GM12892 (cell line): ENCODE measurements at regions not wholly inside any gene's neighbourhood (a gene's known extent, or its start where the extent isn't known, plus 50 kb on each side); places are given as distances from the start of the nearest gene placed in this dataset.

Source experiments
- DNase-seq: peaks from one replicate; pipeline ENCODE4 v3.0.0; 2011; ENCODE audit not compliant: insufficient read length
- FAIRE-seq: peaks from 2 replicates; lab custom pipeline; 2011; peaks lifted over from hg19 to GRCh38; lab: Jason Lieb, UNC
- POLR2A ChIP-seq: IDR thresholded peaks from 2 replicates; pipeline ENCODE4 v1.6.1; 2011; ENCODE audit warnings: low read depth, low read length, control low read depth
- POLR2AphosphoS5 ChIP-seq: IDR thresholded peaks from 2 replicates; pipeline ENCODE4 v1.6.1; 2011; ENCODE audit warnings: low read depth, low read length, control low read depth
- TAF1 ChIP-seq: IDR thresholded peaks from 2 replicates; pipeline ENCODE4 v1.6.1; 2011; ENCODE audit warnings: low read depth, mild to moderate bottlenecking, control low read depth, low read length, borderline replicate concordance

- TF ChIP-seq POLR2A (no peak), POLR2AphosphoS5 (no peak), TAF1 (no peak)
- FAIRE-seq (no peak), DNase-seq (no peak)
These were observed 187.4 kb downstream of the CYYR1 start for GRCh38 chr21:26385721-26386120.

- FAIRE-seq, result no peak
- TF ChIP-seq POLR2A (no peak), POLR2AphosphoS5 (no peak), TAF1 (no peak)
- DNase-seq, result no peak
These were observed 193.5 kb downstream of the CYYR1 start for GRCh38 chr21:26379561-26379960.

- FAIRE-seq (no peak), DNase-seq (no peak)
- TF ChIP-seq TAF1 (no peak), POLR2AphosphoS5 (no peak), POLR2A (no peak)
These were observed 195.9 kb downstream of the CYYR1 start for GRCh38 chr21:26377111-26377694.

- FAIRE-seq, result no peak
- DNase-seq, result no peak
- no peak for TF ChIP-seq TAF1
- no peak for TF ChIP-seq POLR2A
- TF ChIP-seq POLR2AphosphoS5, result no peak
These were observed 198.3 kb downstream of the CYYR1 start for GRCh38 chr21:26374817-26375216.

- DNase-seq (no peak), FAIRE-seq (no peak)
- TF ChIP-seq POLR2AphosphoS5 (no peak), TAF1 (no peak), POLR2A (no peak)
These were observed 198.2 kb upstream of the APP start for GRCh38 chr21:26368591-26369320.

- TF ChIP-seq POLR2AphosphoS5 (no peak), POLR2A (no peak), TAF1 (no peak)
- DNase-seq, result no peak
- FAIRE-seq, result no peak
These were observed 196.2 kb upstream of the APP start for GRCh38 chr21:26366781-26367180.

DNA sequence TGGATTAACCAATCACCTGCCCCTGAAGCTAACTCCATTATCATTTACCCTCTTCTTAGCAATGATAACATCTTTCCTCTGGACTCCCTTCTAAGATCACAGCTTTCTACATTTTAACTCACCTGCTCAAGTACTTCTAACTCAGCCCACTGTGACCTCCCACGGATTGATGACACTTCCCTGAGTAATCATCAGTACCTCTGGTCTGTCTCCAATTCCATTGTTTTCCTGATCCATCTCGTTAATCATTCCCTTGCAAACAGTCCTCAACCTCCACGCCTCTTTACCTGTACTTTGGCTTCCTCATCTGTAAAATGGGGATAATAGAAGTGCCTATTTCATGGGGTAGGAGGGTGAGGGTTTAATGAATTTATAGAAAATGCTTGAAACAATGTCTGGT is 195.3 kb upstream of the APP start:
- no peak for FAIRE-seq
- no peak for TF ChIP-seq POLR2AphosphoS5
- no peak for TF ChIP-seq TAF1
- no peak for TF ChIP-seq POLR2A
- no peak for DNase-seq

DNA sequence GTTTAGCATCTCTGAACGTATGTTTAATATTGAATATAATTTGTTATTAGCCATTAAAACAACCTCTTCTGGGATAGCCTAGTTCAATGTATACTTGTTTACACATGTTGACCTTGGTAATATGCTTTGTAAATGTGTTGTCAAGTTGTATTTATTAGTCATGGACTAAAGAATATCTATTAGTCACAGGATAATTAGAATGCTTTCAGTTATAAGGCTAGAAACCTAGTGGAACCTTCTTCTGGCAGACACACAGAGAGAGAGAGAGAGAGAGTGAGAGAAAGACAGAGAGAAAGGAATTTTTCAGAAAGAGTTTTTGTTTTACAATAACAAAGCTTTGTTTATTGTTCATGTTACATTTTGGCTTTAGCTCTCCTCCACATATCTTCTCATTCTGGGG is 181.1 kb upstream of the APP start:
- TF ChIP-seq POLR2A (no peak), POLR2AphosphoS5 (no peak), TAF1 (no peak)
- DNase-seq (no peak), FAIRE-seq (no peak)

GRCh38 chr21:26332867-26333266 is 162.3 kb upstream of the APP start:
- TF ChIP-seq POLR2AphosphoS5, result no peak
- no peak for TF ChIP-seq TAF1
- TF ChIP-seq POLR2A, result no peak
- DNase-seq (no peak), FAIRE-seq (no peak)

DNA sequence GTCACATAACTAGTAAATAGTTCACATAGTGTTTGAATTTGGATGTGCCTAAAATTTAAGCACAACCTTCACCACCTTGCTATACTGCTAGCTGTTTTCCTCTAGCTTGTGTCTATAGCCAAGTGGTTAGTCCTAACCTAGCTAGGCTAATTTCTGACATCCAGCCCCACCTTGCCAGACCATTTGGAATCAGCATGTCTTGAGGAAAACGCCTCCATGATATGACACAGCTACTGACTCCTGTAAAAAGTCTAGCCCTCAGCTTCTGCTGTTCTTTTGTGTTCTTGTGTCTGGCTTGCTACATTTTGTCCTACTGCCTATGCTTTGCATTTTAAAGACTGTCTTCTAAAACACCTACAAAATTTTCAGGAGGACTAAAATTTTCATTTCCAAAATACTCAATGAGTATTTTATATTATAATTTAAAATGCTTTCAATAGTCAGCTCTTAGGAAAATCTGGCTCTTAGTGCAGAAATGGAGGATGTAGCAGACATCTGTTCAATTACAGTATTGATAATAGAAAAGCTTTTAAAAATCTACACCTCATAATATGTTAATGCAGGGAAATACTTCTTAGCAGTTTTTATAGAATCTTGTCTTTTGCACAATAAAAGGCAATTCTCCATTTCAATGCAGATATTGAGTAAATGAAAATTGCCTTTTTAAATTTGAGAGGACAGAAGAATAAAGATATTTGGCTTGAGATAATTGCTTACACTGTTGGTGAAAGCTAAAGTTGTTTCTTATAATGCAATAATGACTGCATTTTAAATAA is 160.8 kb upstream of the APP start:
- TF ChIP-seq POLR2AphosphoS5 (no peak), POLR2A (no peak), TAF1 (no peak)
- DNase-seq, result no peak
- FAIRE-seq, result no peak

DNA sequence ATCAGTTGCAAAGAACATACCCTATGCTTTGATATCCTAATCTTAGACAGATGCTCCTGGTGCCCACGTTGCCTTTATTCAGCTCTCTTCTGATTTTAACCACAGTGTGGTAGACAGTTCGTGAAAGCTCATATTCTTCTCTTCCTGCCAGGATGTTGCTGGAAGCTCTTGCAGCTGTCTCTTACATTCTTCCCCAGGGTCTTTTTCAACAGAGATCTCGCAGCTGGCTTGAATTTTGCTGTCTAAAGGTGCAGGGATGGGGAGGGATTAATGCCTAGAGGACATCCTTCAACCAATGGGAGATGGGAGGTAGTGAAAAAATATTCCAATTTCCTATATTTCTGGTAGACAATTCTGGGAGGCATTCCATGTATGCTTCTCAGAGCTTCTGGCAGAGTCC is 150.0 kb upstream of the APP start:
- FAIRE-seq (no peak), DNase-seq (no peak)
- no peak for TF ChIP-seq POLR2A
- no peak for TF ChIP-seq POLR2AphosphoS5
- TF ChIP-seq TAF1, result no peak
